GM23338 (cell line): ENCODE measurements at regions not wholly inside any gene's neighbourhood (a gene's known extent, or its start where the extent isn't known, plus 50 kb on each side); places are given as distances from the start of the nearest gene placed in this dataset.

Source experiments
- CREB1 ChIP-seq: fragments of 250-450 bp; sonication (Bioruptor Pico); IDR thresholded peaks from 2 replicates; pipeline ENCODE4 v1.5.0; 2020; ENCODE audit warnings: low read depth, mild to moderate bottlenecking, moderate library complexity
- CTCF ChIP-seq, 2 experiments: fragments of 200-600 bp in 1 of 2; sonication (generic) in 1 of 2; conservative IDR thresholded peaks; 2 replicates each; pipeline versions ENCODE4 v1.5.1 to v1.6.1; 2016 to 2017; ENCODE audit warnings: antibody characterized with exemption in 2 of 2, low read depth in 2 of 2, mild to moderate bottlenecking in 2 of 2, moderate library complexity in 1 of 2
- EZH2 ChIP-seq: fragments of 200-600 bp; sonication (generic); IDR thresholded peaks from one replicate; pipeline ENCODE4 v1.8.0; 2017; ENCODE audit warnings: antibody characterized with exemption, mild to moderate bottlenecking, low read depth; ENCODE audit not compliant: unreplicated experiment
- EZH2phosphoT487 ChIP-seq: fragments of 200-600 bp; sonication (generic); IDR thresholded peaks from one replicate; pipeline ENCODE4 v1.8.1; 2018; ENCODE audit warnings: antibody characterized with exemption; ENCODE audit not compliant: unreplicated experiment
- POLR2AphosphoS5 ChIP-seq: IDR thresholded peaks from 2 replicates; pipeline ENCODE4 v1.6.1; 2016; ENCODE audit warnings: antibody characterized with exemption, low read depth
- REST ChIP-seq: IDR thresholded peaks from one replicate; pipeline ENCODE4 v1.6.1; 2018; ENCODE audit warnings: antibody characterized with exemption; ENCODE audit not compliant: unreplicated experiment
- ZNF114 ChIP-seq: fragments of 250-450 bp; sonication (Bioruptor Pico); IDR thresholded peaks from 2 replicates; pipeline ENCODE4 v1.5.0; 2020; ENCODE audit warnings: mild to moderate bottlenecking, moderate library complexity

- TF ChIP-seq ZNF114 (CRISPR knock-in tag) (no peak), CTCF (conservative IDR thresholded peaks at IDR 0.05; ENCODE audit: low read depth in 2 of 2) (no peak), EZH2 (no peak), POLR2AphosphoS5 (no peak), EZH2phosphoT487 (no peak), CREB1 (no peak), REST (no peak)
These were observed 83.0 kb upstream of the PIWIL1 start for GRCh38 chr12:130254461-130255276.
